GM03348 (cell line): ENCODE measurements at regions not wholly inside any gene's neighbourhood (a gene's known extent, or its start where the extent isn't known, plus 50 kb on each side); places are given as distances from the start of the nearest gene placed in this dataset.

Experiments
- DNase-seq: peaks from one replicate; pipeline ENCODE4 v3.0.0; 2012; ENCODE audit warnings: low spot score

DNA sequence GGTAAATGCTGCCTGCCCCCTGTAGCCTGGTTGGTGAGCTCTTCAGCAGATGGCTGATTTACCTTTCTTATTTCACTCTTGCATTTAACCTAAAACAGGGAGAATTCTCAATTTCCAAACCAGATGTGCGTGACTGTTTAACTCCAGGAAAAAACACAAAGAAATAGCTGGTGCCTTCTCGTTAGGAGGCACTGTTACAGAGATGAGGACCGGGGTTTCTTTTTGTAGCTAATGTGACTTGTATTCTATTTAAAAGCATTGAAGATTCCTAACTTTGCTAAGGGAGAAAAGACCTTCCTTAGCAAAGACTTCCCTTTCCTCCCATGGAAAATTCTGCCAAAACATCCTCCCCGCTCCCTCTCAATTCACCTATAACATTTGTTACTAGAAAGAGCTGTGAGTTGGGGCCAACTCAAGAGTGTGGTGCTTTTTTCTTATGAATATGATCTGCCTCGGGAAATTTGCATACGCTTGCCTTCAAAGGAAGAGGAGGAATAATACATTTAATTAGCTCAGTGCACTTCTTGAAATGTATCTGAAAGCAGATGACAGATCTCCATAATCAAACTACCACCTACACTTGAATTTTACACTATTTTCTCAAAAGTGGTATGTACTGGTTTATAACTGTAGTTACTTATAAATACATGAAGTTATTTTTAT is 102.0 kb upstream of the ARID2 start:
- no peak for DNase-seq

DNA sequence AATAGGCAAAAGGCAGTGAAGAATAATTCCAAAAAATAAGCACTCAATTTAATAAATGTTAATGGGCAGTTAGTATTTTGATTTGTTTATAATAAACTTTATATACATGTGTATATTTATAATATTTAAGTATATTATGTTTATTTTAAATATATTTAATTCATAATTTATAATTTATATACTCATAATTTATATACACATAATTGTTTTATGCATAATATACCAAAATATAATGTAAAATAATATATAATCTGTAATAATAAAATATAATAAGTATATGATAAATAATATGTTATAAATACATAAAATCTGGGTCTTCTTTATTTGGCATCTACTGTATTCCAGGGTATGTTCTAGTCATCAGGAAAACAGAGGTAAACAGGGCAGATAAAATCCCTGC is 100.2 kb upstream of the ARID2 start:
- DNase-seq, result no peak

DNA sequence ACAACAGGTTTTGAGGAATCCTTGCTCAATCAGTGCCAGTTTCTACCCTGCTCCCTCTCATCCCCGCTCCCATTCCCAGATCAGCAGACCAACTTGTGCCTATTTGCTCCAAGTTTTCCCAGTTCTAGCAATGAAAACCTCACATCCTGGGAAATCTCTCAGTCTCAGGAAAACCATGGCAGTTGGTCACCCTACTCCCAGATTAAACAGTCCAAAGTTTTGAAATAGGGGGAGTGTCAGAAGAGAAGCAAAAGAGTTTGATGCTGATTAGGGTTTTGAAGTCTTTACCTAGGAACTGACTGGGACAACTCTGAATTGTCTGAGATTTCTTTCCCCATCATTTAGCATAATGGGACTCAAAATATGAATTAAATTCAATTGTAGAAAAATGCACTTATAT is 95.8 kb upstream of the ARID2 start:
- no peak for DNase-seq

DNA sequence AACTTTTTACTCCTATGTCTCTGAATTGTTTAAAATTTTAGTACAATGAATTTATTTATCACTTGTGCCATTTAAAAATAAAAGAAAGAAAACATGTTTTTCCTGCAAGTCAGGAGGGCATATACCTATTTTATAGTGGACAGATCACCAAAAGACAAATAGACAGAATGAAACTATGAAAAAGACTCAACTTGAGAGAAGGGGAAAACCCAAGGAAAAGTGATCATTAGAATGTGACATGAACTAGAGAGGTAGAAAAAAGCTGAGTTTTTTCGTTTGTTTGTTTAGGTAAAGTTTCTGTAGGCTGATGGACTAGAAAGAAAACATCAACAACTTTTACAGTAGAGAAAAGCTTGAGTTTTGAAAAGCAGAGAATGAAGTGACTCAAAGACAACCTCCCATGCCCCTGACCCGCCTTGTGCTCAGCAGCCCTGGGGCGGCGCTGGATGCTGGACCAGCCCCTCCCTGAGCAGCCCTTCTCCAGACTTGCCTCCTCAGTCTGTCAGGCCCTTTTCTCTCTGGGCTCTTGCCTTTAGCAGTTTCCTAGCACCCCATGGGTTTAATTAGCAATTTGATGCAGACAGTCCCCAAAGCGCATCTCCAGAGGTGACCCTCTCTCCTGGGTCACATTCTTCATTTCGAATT is 95.1 kb upstream of the ARID2 start:
- DNase-seq, result no peak

DNA sequence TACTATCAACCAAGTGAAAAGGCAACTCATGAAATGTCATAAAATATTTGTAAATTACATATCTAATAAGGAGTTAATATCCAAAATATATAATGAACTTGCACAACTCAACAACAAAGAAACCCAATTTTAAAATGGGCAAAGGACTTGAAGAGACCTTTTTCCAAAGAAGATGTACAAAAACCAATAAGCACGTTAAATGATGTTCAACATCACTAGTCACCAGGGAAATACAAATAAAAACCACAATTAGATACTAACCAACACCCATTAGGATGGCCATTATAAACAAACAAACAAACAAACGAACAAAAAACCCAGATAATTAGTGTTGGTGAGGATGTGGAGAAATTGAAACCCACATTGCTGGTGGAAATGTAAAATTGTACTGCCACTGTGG is 92.3 kb upstream of the ARID2 start:
- DNase-seq, result no peak

DNA sequence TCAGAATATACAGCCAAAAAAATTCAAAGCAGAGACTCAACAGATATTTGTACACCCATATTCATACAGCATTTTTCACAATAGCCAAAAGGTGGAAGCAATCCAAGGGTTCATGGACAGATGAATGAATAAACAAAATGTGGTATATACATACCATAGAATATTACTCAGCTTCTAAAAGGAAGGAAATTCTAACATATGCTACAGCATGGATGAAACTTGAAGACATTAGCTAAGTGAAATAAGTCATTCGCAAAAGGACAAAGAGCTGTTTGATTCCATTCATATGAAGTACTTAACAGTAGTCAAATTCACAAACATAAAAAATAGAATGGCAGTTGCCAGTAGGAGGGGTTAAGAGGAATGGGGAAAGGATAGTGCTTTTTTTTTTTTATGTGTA is 91.8 kb upstream of the ARID2 start:
- DNase-seq, result no peak

DNA sequence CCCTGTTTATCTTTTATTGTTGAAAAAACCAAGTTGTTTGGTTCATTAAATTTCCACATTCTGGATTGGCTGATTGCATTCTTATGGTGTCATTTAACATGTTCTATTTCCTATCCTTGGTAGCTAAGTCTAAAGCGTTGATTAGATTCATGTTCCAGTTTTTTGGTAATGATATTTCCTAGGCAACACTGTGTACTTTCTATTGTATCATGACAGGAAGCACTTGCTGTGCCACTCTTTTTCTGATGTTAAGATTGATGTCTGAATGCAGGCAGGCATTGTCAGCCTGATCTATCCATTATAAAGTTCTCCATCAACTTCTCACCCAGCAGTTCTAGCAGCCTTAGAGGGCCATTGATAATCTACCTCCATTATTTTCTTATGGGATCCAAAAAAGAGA is 91.1 kb upstream of the ARID2 start:
- DNase-seq, result no peak

DNA sequence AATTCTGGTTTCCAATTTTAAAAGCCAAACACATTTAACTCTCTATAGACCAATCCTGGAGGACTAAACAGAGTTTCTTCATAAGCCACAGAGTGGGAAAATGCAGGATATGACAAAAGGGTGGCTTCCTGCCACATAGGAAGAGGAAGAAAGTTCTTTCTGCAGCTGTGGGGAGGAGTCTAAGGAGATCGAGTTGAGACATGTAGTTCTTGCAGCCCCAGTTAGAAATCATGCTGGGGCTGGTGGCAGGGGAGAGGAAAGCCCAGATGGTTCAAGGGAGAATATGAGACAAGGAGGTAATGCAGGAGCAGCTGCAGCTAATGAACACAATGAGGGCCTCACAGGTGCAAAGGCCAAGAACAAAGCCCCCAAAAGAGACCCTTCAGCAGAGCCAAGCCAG is 85.0 kb upstream of the ARID2 start:
- peak; percentile 11 for DNase-seq

DNA sequence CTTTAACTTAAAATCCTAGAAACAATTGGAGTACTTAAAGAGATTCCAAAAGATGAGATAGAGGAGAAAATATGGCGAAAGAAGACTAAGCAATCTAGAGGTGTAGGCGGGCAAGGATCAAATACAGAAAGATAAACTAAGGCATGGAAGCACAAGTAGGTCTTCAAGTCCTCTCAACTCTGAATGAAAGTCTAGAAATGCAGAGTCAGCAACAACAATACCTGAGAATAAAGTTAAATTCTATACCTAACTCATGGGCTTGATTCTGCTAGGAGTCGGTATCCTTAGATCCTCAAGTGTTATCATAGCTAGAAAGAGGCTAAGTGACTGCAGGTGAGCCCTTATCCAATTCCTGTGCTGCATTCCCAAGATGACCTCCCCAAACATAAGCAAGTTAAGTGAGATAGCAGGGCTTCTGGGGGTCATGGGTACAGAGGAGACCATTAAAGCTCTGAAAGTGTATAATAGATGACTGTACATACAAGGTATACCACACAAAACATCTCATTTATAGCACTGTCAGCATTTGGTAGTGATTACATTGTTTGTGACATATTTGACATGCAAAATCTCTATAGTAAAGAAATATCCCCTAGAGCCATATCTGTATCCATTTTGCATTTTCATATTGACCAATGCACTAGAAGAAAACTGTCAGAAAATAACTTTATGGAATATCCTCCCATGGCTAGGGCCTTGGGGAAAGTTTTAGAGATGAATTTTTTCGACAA is 82.5 kb upstream of the ARID2 start:
- no peak for DNase-seq

DNA sequence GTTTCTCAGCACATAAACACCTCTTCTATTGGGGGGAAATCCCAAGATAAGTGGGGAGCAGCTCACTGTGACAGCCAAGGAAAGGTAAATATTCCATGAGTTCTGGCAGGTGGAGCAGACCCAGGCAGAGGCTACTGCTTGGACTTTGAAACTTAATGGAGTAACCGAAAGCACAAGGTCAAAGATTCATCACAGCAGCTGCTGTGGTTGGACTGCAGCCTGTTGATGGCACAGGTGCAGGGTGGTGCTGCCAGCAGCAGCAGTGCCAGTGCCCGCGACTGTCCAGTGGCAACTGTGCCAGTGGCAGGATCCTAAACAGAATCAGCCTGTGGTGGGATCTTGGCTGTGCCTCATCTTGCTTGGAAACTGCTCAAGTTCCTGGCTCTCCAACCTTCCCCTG is 81.4 kb upstream of the ARID2 start:
- no peak for DNase-seq

DNA sequence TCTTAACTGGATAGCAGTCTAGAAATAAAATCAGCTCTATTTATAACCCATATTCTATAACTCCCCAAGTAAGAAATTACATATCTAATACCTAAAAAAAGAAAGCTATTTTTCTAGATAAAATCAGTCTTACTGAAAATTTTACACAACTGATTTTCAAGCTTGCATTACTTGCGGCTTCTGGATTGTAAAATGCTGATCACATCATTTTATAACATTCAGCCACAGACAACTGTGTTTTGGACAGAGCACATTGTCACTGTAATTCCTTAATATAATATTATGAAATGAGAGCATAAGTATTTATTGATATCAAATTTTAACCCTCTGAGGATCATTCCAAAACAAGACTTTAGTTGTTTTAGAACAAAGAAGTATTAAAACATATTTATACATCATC is 78.5 kb upstream of the ARID2 start:
- no peak for DNase-seq

DNA sequence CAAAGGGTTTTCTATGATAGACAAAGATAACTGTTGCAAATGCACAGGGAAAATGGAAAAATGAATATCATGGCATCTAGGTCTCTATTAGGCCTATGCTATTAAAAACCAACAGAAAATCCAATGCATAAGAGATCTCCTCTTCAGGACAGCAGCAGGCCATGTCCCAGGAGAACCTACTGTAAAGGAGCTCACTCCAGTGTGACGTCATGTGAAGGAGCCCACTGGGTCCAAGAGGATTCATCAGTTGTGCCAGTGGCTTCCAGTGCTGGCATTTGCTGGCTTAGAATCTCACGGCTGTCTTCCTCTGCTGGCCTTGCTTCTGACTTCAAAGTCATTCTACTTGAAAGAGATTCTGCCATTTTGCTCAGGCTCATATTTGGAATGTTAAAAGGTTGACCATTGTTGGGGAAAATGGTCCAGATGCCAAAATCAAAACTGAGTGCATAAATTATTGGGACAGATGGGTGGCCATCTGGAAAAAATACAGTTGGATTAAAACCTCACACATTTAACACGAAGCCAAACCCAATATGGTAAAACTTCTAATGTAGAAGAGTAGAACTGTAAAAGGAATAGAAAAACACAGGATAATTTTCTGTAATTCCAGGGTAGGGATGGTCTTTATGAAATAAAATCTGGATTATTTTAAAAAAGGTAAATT is 75.4 kb upstream of the ARID2 start:
- no peak for DNase-seq

DNA sequence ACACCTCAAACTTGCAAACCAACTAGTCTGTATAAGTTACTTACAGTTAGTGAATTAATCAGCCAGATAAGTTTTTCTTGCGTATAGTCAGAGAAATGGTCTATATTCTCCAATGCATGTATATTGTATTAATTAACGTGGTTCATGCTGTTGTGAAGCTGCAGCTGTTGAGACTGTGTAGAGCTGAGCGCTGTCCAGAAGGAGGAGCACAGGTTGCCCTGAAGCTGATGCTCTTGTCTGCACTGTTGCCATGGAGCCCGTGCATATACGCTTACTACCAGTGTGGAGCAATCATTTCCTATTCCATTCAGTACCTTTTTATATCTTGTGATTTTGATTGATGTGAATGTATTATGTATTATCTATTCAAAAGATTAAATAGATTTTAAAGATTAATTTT is 74.3 kb upstream of the ARID2 start:
- no peak for DNase-seq

DNA sequence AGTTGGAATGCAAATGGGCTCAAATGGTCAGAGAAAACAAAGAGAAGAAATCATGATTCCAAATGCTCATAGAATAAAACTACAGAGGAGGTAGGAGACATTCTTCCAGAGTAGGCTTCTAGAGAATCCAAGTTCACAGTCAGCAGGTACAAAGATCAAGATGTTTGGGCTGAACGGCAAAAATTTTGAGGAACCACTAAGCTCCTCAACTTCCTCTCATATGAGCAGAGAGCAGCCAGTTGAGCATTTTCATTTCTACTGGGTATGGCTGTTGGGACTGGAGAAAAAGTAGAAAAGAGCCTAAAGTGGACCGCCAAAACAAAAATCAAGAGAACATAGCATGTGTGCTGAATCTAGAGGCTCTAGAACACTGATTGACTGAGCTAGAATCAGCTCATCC is 73.8 kb upstream of the ARID2 start:
- DNase-seq, result no peak

DNA sequence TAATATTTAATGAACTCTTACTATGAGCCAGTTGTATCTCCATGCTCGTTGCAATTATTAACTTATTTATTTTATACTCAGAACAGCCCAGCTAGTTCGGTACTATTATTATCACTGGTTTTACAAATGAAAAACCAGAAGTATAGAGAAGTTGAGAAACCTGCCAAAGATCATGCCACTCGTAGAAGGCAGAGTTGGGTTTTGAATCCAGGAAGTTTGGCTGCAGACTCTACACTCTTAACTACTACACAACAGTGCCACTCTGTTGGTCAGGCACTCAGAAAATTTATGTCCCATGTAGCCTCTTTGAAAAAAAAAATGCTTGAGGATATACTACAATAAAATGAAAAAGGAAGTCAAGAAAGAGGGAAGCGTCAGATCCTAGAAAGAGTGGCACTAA is 71.5 kb upstream of the ARID2 start:
- no peak for DNase-seq

DNA sequence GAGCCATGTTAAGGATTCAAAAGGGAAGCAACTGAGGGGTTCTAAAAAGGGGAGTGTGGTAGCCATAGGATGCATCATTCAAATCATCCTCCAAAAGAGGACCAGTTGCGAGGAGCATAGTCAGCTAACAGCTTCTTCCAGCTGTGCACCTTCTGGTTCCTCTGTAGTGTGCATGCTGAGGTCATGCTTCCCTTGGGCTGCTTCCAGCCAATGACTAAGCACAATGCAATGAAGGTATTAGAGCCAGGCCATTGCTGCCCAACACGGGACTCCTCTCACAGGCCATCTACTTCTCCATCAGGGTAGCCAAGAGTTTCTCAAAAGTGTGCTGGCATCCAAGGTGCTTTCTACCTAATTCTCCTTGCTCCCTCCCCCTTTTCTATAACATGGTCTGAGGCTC is 69.2 kb upstream of the ARID2 start:
- peak; percentile 19 for DNase-seq

DNA sequence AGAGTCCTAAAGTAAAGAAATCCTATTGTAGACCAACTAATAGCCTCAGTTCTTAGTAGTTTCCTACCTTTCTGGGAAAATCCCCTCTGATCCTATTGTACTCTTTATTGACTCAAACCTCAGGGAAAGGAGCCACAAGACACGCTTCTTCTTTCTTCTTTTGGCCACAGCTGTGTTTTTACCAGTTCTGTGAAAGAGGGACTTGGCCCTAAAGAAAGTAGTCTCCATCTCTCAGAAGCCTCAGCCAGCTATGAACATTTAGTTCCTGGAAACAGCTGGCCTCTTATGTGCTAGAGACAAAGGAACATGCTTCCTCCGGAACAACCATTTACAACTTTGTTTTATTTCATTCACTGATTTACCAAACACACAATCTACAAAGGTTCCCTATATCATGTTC is 66.1 kb upstream of the ARID2 start:
- DNase-seq, result no peak

DNA sequence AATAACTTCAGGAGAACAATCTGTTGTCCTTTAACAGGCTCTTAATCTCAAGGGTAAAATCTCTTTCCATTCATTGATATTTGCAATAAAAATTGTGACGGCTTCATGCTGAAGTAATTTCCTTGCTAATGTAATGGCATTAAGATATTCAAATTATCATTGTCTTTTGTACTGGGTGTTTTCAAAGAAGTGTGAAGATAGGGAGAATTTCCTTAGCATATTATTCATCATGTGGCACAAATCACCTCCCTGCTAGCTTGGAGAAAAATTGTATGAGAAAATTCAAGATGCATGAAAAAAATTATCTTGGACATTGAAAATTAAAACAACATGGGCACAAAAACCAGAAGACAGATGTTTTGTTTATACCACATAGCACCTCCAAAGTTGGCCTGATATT is 63.6 kb upstream of the ARID2 start:
- no peak for DNase-seq

DNA sequence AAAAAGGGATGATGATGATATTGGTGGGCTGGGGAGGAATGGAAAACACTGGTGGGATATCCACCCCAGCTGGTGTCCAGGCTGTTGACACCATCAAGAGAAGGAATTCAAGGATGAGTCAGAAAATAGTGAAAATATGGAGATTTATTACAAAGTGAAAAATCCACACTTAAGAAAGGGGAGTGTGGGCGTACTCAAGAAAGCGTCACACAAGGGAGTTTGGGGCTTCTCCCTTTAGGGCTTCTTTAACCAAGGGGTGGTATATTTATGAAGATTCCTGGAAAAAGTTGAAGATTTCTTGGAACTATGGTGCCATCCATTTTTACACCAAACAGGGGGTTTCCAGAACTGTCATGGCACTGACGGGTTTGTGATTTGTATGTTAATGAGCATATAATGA is 63.1 kb upstream of the ARID2 start:
- DNase-seq, result no peak

DNA sequence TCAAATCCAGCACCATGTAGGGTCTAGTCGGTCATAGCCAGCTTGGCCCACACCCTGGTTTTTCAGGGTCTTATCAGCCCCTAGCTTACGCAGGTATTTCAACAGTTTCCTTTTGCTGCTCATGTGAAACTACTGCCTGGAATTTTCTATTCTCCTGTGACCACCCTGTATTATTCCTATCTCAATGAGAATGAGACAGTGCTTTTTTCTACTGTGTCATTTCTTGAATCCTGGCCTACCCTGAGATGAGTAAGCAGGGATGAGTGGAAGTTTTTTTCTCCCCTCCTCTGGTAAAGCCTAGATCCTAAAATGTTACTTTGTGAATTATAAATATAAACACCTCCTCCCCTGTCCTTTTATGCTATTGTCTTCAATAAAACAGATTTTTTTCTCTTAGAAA is 62.7 kb upstream of the ARID2 start:
- peak; percentile 22 for DNase-seq

DNA sequence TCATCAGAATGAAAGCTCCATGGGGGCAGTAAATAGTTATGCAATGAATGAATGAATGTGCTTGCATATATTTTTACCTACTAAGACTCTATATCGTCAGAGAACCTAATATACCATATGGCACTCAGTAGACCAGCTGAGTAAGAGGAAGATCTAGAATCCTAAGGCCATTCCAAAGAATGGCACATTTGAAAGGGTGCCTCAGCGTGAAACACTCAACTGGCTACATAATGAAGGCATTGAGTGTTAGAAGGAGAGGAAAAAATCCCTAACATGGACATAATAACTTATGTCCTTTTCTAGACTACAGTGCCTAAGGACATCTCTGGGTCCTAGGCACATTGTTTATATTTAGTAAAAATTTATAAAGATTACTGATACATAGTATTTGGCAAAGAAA is 61.7 kb upstream of the ARID2 start:
- DNase-seq, result no peak

DNA sequence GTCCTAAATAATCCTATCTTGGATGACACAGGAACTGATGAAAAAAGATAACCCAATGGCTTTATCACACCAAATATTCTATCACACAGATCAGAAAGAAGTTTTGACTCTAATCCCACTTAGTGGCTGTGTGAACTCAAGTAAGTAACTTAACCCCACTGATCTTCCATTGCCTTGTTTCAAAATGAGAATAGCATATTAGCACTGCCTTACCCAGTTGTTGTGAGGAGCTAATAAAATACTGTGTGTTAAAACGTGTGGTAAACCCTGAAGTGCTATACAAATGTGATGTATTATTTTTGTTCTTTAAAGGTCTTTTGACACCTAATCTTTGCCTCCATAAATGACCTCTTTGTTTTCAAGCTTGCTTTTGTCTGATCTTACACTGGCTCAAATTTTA is 60.9 kb upstream of the ARID2 start:
- no peak for DNase-seq

DNA sequence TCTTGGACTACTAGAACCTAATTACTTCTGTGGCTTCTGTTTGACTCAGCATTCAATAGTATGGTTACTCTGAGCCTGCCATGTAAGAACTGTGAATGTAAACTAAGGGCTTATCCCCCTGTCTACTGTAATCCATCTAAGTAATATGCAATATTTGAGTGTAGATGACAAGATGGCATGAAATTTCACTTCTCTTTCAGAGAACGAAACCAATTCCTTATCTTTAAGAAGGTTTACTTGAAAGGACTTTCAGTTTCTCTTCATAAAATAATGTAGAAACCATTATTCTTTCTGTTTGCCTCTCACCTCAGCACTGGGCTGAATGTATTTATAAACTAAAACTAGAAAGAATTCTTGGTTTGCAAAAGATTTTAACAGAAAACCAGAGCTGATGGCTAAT is 60.4 kb upstream of the ARID2 start:
- DNase-seq, result no peak
